Ishikawa (cell line): ENCODE measurements at regions not wholly inside any gene's neighbourhood (a gene's known extent, or its start where the extent isn't known, plus 50 kb on each side); places are given as distances from the start of the nearest gene placed in this dataset.

Experiments
- CEBPB ChIP-seq: IDR thresholded peaks from 2 replicates; pipeline ENCODE4 v1.6.1; 2012
- CREB1 ChIP-seq: IDR thresholded peaks from 2 replicates; pipeline ENCODE4 v1.6.1; 2012; ENCODE audit warnings: low read depth
- EGR1 ChIP-seq: IDR thresholded peaks from 2 replicates; pipeline ENCODE4 v1.6.1; 2012
- EP300 ChIP-seq: IDR thresholded peaks from 2 replicates; pipeline ENCODE4 v1.6.1; 2012; ENCODE audit warnings: borderline replicate concordance
- FOXM1 ChIP-seq: IDR thresholded peaks from 2 replicates; pipeline ENCODE4 v1.6.1; 2012; ENCODE audit warnings: low read depth, borderline replicate concordance
- MAX ChIP-seq: IDR thresholded peaks from 2 replicates; pipeline ENCODE4 v1.6.1; 2012
- NFIC ChIP-seq: IDR thresholded peaks from 2 replicates; pipeline ENCODE4 v1.6.1; 2012
- RAD21 ChIP-seq: IDR thresholded peaks from 2 replicates; pipeline ENCODE4 v1.6.1; 2012; ENCODE audit warnings: low read depth
- REST ChIP-seq: IDR thresholded peaks from 2 replicates; pipeline ENCODE4 v1.6.1; 2012; ENCODE audit warnings: low read depth, mild to moderate bottlenecking
- TAF1 ChIP-seq: IDR thresholded peaks from 2 replicates; pipeline ENCODE4 v1.6.1; 2012; ENCODE audit warnings: low read depth, mild to moderate bottlenecking
- TCF12 ChIP-seq: IDR thresholded peaks from 2 replicates; pipeline ENCODE4 v1.6.1; 2012; ENCODE audit warnings: low read depth
- TEAD4 ChIP-seq: IDR thresholded peaks from 2 replicates; pipeline ENCODE4 v1.6.1; 2012
- USF1 ChIP-seq: IDR thresholded peaks from 2 replicates; pipeline ENCODE4 v1.6.1; 2012
- YY1 ChIP-seq: IDR thresholded peaks from 2 replicates; pipeline ENCODE4 v1.6.1; 2012; ENCODE audit warnings: low read depth
- ZBTB7A ChIP-seq: IDR thresholded peaks from 2 replicates; pipeline ENCODE4 v1.6.1; 2012; ENCODE audit warnings: low read depth

- TF ChIP-seq TEAD4 (no peak), TCF12 (no peak), FOXM1 (no peak), TAF1 (no peak), CEBPB (no peak), REST (no peak), USF1 (no peak), MAX (no peak), RAD21 (no peak), YY1 (no peak), ZBTB7A (no peak), EP300 (no peak), NFIC (no peak), EGR1 (no peak), CREB1 (no peak)
These were observed 71.7 kb upstream of the PRICKLE1 start for GRCh38 chr12:42660968-42661937.

GRCh38 chr12:42660117-42660516 lies 70.6 kb upstream of the PRICKLE1 start:
- TF ChIP-seq MAX (no peak), USF1 (no peak), CEBPB (no peak), YY1 (no peak), EGR1 (no peak), REST (no peak), TAF1 (no peak), EP300 (no peak), CREB1 (no peak), FOXM1 (no peak), TCF12 (no peak), TEAD4 (no peak), NFIC (no peak), RAD21 (no peak), ZBTB7A (no peak)

GRCh38 chr12:42652048-42652447 lies 62.5 kb upstream of the PRICKLE1 start:
- TF ChIP-seq CREB1, result no peak
- TF ChIP-seq RAD21, result peak; percentile 55; the same call in 1 of the 2 replicates
- TF ChIP-seq USF1, result no peak
- TF ChIP-seq ZBTB7A, result no peak

GRCh38 chr12:42648061-42648460 lies 58.5 kb upstream of the PRICKLE1 start:
- TF ChIP-seq TEAD4, result no peak
- TF ChIP-seq RAD21, result no peak
- TF ChIP-seq REST, result no peak
- no peak for TF ChIP-seq YY1
- TF ChIP-seq CEBPB, result no peak
- TF ChIP-seq CREB1, result no peak
- no peak for TF ChIP-seq EP300
- no peak for TF ChIP-seq MAX
- no peak for TF ChIP-seq USF1
- no peak for TF ChIP-seq TAF1
- no peak for TF ChIP-seq TCF12
- no peak for TF ChIP-seq NFIC
- no peak for TF ChIP-seq FOXM1
- no peak for TF ChIP-seq ZBTB7A
- no peak for TF ChIP-seq EGR1
